ENCODE measurements at regions not wholly inside any gene's neighbourhood (a gene's known extent, or its start where the extent isn't known, plus 50 kb on each side); places are given as distances from the start of the nearest gene placed in this dataset.

DNA sequence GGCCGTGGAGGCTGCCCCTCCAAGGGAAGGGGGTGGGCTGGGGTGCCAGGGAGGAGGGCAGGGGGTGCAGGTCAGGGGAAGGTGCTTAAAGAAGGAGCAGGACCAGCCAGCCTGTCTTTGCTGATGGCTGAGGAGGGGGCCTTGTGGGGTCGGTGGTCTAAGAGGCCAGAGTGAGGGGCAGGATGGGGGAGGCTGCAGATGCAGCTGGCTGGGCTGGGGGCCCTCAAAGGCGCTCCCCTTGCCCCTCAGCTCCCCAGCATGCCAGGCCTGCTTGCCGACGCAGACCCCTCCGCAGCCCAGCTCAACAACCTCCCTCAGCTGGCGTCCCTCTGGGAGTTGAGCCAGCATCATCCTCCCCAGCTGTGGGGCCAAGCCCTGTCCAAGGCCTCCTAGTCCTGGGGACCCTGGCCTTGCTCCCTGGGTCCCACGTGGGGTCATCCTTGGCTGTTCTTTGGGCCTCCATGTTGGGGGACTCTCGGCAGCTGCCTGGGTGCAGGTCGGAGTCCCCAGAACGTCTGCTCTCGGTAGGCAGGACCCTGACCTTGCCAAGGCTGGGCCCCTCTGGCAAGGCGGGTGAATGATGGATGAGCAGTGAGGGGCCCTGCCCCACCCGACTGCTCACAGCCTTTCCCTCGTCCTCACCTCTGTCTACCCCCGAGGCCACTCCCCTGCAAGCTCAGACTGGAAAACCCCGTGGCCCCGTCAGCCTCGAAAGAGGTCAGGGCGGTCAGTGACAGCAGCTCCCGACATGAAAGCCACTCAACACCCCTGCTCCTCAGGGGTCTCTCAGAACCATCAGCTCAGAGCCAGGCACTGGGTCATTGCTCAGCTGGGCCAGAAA is 119.4 kb downstream of the FAM53A start:
- TF ChIP-seq, protein P1, sequence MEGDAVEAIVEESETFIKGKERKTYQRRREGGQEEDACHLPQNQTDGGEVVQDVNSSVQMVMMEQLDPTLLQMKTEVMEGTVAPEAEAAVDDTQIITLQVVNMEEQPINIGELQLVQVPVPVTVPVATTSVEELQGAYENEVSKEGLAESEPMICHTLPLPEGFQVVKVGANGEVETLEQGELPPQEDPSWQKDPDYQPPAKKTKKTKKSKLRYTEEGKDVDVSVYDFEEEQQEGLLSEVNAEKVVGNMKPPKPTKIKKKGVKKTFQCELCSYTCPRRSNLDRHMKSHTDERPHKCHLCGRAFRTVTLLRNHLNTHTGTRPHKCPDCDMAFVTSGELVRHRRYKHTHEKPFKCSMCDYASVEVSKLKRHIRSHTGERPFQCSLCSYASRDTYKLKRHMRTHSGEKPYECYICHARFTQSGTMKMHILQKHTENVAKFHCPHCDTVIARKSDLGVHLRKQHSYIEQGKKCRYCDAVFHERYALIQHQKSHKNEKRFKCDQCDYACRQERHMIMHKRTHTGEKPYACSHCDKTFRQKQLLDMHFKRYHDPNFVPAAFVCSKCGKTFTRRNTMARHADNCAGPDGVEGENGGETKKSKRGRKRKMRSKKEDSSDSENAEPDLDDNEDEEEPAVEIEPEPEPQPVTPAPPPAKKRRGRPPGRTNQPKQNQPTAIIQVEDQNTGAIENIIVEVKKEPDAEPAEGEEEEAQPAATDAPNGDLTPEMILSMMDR (IDR thresholded peaks at IDR 0.05; ENCODE audit: extremely low read depth in 1 of 2, insufficient read depth in 1 of 2, low read depth in 1 of 2, low read length in 2 of 2), result no peak
- TF ChIP-seq FOS (IDR thresholded peaks at IDR 0.05; ENCODE audit: borderline replicate concordance, insufficient read depth, low read length) (no peak), POLR2A (IDR thresholded peaks at IDR 0.05; ENCODE audit: low read depth, low read length) (no peak), JUN (IDR thresholded peaks at IDR 0.05; ENCODE audit: borderline replicate concordance, insufficient read depth, insufficient read length, low read depth) (no peak), GATA2 (IDR thresholded peaks at IDR 0.05; ENCODE audit: insufficient read depth, insufficient read length, low read depth, low read length) (no peak), EZH2 (IDR thresholded peaks at IDR 0.05; ENCODE audit: borderline replicate concordance, low read depth, low read length, severe bottlenecking) (no peak), POLR2AphosphoS5 (IDR thresholded peaks at IDR 0.05; ENCODE audit: insufficient read depth, low read depth, low read length) (no peak)
- TF ChIP-seq, protein P2, sequence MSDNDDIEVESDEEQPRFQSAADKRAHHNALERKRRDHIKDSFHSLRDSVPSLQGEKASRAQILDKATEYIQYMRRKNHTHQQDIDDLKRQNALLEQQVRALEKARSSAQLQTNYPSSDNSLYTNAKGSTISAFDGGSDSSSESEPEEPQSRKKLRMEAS (IDR thresholded peaks at IDR 0.05; ENCODE audit: insufficient read depth, insufficient read length), result no peak
- Histone ChIP-seq H3K4me3 (replicated peaks in 1 of 3; ENCODE audit: insufficient read depth in 1 of 3, low read depth in 1 of 3, low read length in 3 of 3) (no peak overlapping the region), H3K9me3 (replicated peaks; ENCODE audit: control insufficient read depth, insufficient read depth, low read length) (no peaks in the 10 kb centered on the region), H3K27ac (ENCODE audit: insufficient read depth, low read depth, low read length) (no peak overlapping the region), H3K27me3 (ENCODE audit: control insufficient read depth in 2 of 2, insufficient read depth in 2 of 2, low read length in 2 of 2) (no peaks in the 10 kb centered on the region), H3K9me1 (replicated peaks; ENCODE audit: control insufficient read depth, extremely low read depth, insufficient read depth, low read length) (no peaks in the 10 kb centered on the region), H3K79me2 (ENCODE audit: control insufficient read depth, insufficient read depth, low read length) (no peaks in the 10 kb centered on the region), H3K36me3 (ENCODE audit: control insufficient read depth in 2 of 2, extremely low read depth in 1 of 2, insufficient read depth in 2 of 2, low read length in 2 of 2) (no peaks in the 10 kb centered on the region), H2AFZ (ENCODE audit: low read depth, low read length) (no peak overlapping the region), H4K20me1 (replicated peaks; ENCODE audit: control insufficient read depth, extremely low read depth, insufficient read depth, low read length) (no peaks in the 10 kb centered on the region), H3K9ac (replicated peaks; ENCODE audit: extremely low read depth, insufficient read depth, low read length) (no peak overlapping the region), H3K4me1 (ENCODE audit: control insufficient read depth, extremely low read depth, insufficient read depth, low read length) (no peaks in the 10 kb centered on the region), H3K4me2 (ENCODE audit: insufficient read depth, low read length) (no peak overlapping the region)
- dilution Hi-C loops (cut with MboI; ENCODE audit: extremely low pct_ligation_motif_present, low sequenced_read_pairs) (no loop called here), intact Hi-C loops (cut with micrococcal nuclease) (no loop called here)
- CTCF ChIA-PET, result interaction anchor here (1.9 kb wide), 1 partner anchor 12 kb away, joined by 4 read pairs; no protein-coding TSS in a partner anchor
- DNase-seq (ENCODE audit: low read depth, low spot score), result no peak
- BruUV-seq (replicated peaks), result no TSS peak
- no peak for FAIRE-seq
- POLR2A ChIA-PET, result no interaction called here

All from endothelial cell of umbilical vein (primary cell).